HG03571 (cell line): ENCODE measurements at regions not wholly inside any gene's neighbourhood (a gene's known extent, or its start where the extent isn't known, plus 50 kb on each side); places are given as distances from the start of the nearest gene placed in this dataset.

Source experiments
- ATAC-seq: cut with Tn5 transposase; IDR thresholded peaks from one replicate; pipeline ENCODE4 v1.9.1; 2021; ENCODE audit not compliant: unreplicated experiment

GRCh38 chr17:79455636-79456035 lies 155.2 kb downstream of the RBFOX3 start:
- no peak for ATAC-seq

- no peak for ATAC-seq
These were observed 156.0 kb downstream of the RBFOX3 start for GRCh38 chr17:79454826-79455225.

- ATAC-seq: no peak
These were observed 157.4 kb downstream of the RBFOX3 start for GRCh38 chr17:79453481-79453880.

- ATAC-seq: no peak
These were observed 158.1 kb downstream of the RBFOX3 start for GRCh38 chr17:79452706-79453105.

GRCh38 chr17:79451167-79451566 lies 159.7 kb downstream of the RBFOX3 start:
- ATAC-seq: no peak

GRCh38 chr17:79446399-79447009 lies 164.3 kb downstream of the RBFOX3 start:
- ATAC-seq: no peak

GRCh38 chr17:79444198-79444597 lies 166.7 kb downstream of the RBFOX3 start:
- no peak for ATAC-seq

GRCh38 chr17:79443026-79443425 lies 167.8 kb downstream of the RBFOX3 start:
- ATAC-seq: no peak

- ATAC-seq: no peak
These were observed 169.3 kb downstream of the RBFOX3 start for GRCh38 chr17:79441356-79442160.

- ATAC-seq: no peak
These were observed 170.6 kb downstream of the RBFOX3 start for GRCh38 chr17:79440251-79440650.

GRCh38 chr17:79439493-79439892 lies 171.4 kb downstream of the RBFOX3 start:
- no peak for ATAC-seq

- no peak for ATAC-seq
These were observed 172.1 kb downstream of the RBFOX3 start for GRCh38 chr17:79438546-79439334.

GRCh38 chr17:79438058-79438457 lies 172.8 kb downstream of the RBFOX3 start:
- ATAC-seq: no peak

GRCh38 chr17:79437081-79437480 lies 173.8 kb downstream of the RBFOX3 start:
- no peak for ATAC-seq

GRCh38 chr17:79435962-79436361 lies 174.9 kb downstream of the RBFOX3 start:
- no peak for ATAC-seq

GRCh38 chr17:79435296-79435695 lies 175.6 kb downstream of the RBFOX3 start:
- no peak for ATAC-seq

GRCh38 chr17:79434215-79434614 lies 176.6 kb downstream of the RBFOX3 start:
- no peak for ATAC-seq

- ATAC-seq: no peak
These were observed 177.5 kb downstream of the RBFOX3 start for GRCh38 chr17:79433379-79433778.

GRCh38 chr17:79431175-79431574 lies 179.7 kb downstream of the RBFOX3 start:
- ATAC-seq: no peak

GRCh38 chr17:79429864-79430494 lies 180.9 kb downstream of the RBFOX3 start:
- no peak for ATAC-seq

GRCh38 chr17:79428988-79429387 lies 181.9 kb downstream of the RBFOX3 start:
- no peak for ATAC-seq
